ENCODE measurements at regions not wholly inside any gene's neighbourhood (a gene's known extent, or its start where the extent isn't known, plus 50 kb on each side); places are given as distances from the start of the nearest gene placed in this dataset.

DNA sequence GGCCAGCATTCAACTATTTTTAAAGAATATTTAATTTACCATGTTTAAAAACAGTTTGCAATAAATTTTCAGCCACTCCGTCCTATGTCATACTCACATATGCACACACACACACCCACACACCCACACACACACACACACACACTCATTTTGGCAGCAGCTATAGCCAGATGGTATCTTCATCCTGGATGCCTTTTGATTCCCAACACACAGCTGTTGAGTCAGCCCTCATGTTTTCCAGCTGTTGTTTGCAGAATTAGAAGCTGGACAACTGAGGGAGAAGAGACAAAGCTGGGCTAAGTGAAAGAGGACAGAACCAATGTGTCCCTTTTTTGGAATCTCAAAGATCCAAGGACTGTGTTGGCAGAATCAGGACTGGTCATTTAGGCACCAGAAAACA, 80.0 kb upstream of the EGLN3 start:
- DNase-seq (ENCODE audit: low read depth in 4 of 4, low spot score in 3 of 4) = peak; percentile 35 to 65 (median 40)

DNA sequence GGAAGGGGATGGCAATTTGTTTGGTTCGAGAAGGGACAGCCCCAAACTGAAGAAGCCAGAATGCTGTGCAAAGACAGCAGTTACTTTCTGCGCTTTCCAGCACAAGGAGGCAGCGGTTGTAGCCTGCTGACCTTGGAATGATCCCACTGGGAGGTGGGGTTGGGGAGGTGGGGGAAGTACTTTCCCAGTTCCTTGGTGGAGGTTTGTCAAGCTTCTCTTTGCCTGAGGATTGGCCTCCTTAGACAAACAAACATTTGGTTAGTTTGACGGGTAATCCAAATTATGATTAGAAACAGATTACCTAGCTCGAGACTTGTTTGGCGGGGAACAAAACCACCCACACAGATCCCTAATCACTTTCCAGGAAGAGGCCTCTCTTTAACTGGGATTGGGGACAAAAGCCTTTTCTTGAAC, 79.1 kb upstream of the EGLN3 start:
- no peak for DNase-seq (ENCODE audit: low read depth in 4 of 4, low spot score in 3 of 4)

DNA sequence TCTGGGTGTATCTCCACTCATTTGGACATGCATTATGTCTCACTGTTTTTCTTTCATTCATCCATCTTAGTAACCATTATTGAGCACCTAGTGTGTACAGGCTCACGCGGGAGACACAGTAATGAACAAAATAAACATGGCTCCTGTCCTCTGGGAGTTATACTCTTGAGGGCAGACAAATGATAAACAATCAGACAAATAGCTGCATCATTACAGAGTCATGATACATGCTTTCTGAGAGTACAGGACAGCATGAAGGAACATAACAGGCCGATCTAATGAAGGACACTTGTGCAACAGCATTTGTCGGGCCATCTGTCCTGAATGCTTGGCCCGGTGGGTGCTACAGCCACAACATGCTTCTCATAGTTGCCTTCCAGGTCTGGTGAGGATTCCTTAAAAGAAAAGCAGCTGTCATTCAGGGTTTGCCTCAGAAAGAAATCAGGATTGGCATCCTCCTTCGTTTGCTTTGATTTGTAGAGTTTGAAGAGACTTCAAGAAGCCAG, 77.2 kb upstream of the EGLN3 start:
- DNase-seq (ENCODE audit: low read depth in 4 of 4, low spot score in 3 of 4) = no peak

DNA sequence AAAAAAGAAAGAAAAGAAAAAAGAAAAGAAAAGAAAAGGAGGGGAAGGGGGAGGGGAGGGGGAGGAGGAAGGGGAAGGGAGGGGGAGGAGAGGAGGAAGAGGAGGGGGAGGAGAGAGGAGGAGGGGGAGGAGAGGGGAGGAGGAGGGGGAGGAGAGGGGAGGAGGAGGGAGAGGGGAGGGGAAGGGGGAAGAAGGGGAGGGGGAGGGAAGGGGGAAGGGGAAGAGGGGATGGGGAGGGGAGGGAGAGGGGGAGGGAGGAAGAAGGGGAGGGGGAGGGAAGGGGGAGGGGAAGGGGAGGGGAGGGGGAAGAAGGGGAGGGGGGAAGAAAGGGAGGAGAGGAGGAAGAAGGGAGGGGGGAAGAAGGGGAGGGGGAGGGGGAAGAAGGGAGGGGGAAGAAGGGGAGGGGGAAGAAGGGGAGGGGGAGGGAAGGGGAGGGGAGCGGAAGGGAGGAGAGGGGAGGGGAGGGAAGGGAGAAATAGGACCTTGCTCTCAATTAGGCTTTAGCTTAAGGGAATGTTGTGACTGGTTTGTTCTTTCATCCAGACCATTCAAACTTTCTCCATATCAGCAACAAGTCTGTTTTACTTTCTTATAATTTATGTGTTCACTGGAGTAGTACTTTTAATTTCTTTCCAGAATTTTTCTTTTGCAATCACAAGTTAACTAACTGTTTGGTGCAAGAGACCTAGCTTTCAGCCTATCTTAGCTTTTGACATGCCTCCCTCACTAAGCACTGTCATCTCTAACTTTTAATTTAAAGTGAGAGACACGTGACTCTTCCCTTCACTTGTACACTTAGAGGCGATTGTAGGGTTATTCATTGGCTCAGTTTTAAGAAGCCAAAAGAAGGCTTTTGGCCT, 76.5 kb upstream of the EGLN3 start:
- DNase-seq (ENCODE audit: low read depth in 4 of 4, low spot score in 3 of 4) = no peak

DNA sequence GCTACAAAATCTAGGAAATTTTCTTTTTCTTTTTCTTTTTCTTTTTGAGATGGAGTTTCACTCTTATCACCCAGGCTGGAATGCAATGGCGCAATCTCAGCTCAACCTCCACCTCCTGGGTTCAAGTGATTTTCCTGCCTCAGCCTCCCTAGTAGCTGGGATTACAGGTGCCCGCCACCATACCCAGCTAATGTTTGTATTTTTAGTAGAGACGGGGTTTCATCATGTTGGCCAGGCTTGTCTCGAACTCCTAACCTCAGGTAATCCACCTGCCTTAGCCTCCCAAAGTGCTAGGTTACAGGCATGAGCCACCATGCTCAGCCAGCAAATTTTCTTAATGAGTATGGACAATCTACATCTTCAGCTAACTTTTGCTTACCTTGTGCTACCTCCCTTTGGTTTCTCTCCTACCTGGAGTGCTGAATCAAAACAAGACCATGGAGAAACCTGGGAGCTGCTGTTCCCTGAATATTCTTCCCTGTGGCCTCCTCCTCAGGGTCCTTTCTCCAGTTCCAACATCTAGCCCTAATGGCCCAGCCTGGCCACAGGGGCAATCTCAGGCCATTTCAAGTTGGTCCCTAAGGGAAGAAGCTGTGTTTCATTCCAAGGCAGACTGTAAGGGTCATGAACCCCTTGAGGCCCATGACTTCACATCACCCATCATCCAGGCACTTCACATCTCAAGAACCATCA, 74.6 kb upstream of the EGLN3 start:
- DNase-seq (ENCODE audit: low read depth in 4 of 4, low spot score in 3 of 4) = no peak

DNA sequence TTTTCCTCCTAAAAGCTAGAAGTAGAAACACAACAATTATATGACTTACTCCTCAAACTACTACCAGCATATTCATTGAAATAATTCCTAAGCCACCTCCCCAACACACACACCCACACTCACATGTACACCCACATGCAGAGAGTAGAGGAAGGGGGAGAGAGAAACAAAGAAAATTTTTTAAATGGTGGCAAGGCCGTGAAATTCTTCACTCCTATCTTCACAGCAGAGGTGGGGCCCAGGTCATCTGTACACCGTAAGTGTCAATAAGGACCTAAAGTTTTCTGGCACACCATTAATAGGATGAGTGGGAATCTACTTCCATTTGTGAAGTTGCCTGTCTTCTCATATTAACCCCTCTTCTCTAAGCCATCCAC, 73.9 kb upstream of the EGLN3 start:
- no peak for DNase-seq (ENCODE audit: low read depth in 4 of 4, low spot score in 3 of 4)

DNA sequence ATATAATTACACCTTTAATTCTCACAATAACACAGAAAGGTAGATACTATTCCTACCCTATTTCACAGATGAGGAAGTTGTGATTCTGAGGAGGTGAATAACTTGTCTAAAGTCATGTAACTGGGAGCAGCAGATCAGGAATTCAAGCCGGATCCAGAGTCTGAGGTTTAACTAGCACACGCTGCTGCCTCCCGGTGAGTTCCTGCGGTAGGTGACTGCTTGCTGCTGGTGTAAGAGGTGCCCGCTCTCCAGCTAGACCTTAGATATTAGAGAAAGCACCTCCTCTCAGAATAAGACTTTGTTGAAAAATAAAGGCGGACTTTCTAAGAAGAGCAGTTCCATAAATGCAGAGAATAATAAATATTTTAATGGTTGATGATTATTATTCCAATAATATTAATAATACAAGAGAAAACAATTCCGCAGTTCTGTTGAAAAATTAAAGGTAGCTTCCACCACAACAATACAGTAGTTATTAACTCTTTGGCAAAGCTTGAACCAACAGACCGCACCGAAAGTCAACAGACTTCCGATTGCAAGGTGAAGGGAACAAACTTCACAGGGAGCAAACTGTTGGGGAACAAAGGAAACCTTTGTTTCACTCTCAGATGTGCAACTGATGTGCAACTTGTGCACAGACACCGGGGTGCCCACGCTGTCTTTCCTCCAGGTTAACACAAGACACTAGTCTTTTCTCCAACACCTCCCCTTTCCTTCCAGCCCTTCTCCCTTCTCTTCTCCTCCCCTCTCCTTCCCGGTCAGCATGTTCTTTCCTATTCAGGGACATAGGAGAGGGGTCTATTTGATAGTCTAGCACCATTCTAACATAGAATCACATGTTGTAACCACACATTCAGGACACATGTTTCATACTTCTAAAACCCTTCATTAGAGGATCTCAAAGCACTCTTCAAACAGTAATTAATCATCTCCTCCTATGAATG, 73.2 kb upstream of the EGLN3 start:
- DNase-seq (ENCODE audit: low read depth in 4 of 4, low spot score in 3 of 4) = no peak

DNA sequence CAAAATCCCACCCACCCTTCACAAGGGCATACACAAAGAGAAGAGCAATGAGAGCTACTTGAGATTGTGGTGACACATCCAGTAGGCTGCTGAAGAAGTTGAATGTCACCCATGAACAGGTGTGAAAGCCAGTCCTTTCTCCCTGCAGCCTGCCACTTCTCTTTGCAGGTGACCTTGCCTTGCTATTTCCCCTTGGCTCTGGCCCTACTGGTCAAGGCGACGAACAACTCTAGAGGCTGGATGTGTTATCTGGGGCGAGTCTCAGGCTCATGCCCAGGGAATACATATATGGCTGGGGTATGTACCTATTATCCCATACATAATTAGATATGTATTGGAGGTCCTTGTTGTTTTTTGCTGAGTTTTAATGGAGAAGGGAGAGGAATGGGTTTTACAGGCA, 70.2 kb upstream of the EGLN3 start:
- no peak for DNase-seq (ENCODE audit: low read depth in 4 of 4, low spot score in 3 of 4)

DNA sequence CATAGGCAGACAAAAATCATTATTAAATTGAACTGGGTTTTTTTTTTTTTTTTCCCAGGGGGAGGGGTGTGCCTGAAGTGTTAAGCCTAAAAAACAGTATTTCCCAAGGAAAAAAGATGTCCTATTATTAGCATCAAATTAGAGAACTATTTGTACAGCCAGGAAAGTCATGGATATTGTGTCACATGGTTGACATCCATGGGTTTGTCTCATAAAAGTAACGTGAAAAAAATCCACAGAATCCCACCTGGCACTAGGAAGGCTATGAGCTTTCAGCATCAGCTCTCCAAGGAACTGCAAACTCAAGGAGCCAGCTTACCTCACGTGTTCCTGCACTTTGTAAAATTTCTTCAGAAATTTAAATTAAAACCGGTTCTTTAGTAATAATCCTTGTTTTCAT, 69.1 kb upstream of the EGLN3 start:
- DNase-seq (ENCODE audit: low read depth in 4 of 4, low spot score in 3 of 4) = no peak

DNA sequence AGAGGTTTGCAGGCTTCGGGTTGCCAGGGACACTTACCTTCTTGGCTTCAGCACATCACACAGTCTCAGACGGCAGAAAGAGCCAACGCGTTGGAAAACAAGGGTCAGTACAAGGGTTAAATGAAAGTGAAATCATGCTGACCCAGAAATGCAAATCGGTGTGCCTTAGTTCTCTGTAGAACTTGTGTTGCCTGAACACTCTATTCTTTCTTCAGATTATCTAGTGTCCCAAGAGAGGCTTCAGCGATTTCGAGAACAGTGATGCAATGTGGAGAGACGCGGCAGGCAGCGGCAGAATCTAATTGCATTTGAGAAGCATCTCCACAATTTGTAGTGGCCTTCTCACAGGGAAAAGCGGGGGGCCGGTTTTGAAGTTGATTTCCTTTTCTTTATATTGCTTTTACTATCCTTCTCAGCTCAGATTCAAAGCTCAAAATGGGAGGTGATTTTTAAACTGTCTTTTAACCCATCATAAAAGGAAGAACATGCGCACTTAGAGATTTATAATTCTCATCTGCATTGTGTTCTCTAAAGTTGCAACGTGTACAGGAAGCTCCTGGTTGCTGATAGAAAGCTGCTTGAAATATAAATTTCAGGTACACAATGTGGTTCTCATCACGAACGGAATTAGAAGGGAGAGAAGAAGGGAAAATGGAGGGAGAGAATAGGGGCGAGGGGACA, 67.8 kb upstream of the EGLN3 start:
- no peak for DNase-seq (ENCODE audit: low read depth in 4 of 4, low spot score in 3 of 4)

DNA sequence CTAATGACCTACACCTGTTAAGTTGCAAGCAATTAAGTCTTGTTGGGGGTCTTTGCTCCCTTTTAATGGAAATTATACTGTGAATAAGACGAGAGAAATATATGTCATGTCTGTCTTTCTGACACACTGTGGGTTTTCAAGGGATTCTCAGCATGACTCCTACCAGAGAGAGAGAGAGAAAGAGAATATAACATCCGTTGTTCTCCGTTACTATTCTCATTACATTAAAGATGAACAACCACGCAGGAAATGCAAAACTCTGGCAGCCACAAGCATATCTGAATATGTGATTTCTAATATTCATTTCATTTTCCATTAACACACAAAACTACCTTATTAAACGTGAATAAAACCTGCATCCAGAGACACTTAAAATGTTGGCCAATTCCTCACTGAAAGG, 67.3 kb upstream of the EGLN3 start:
- DNase-seq (ENCODE audit: low read depth in 4 of 4, low spot score in 3 of 4) = no peak

DNA sequence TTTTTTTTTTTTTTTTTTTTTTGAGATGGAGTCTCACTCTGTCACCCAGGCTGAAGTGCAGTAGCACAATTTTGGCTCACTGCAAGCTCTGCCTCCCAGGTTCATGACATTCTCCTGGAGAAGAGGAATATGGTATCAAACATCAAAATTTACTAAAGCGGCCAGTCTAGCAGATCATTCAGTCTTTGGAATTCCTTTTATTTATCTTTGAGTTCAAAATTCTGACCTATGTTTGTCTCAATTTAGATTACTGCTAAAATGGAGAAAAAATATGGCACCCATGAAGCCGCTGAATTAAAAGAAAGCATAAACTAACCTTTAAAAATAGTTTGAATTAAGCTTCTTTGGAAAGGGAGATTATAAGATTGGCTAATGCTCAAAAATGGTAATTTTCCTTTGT, 64.5 kb upstream of the EGLN3 start:
- DNase-seq (ENCODE audit: low read depth in 4 of 4, low spot score in 3 of 4) = no peak

DNA sequence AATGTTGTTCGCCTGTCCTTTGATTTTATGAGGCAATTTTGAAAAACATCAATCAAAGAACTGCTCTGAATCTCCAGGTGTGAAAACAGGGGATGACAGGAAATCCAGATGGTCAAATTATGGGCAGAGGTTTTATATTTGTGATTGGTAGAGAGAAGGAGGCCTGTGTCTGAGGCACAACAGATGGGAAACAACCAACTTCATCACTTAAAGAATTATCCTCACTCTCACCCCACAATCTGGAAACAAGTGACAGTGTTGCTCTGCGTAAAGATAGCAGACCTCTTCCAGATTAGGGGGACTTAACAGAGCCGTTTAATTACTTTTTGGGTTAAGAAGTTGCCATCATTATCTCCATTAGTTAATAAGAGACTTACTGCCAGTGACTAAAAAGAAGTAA, 64.1 kb upstream of the EGLN3 start:
- no peak for DNase-seq (ENCODE audit: low read depth in 4 of 4, low spot score in 3 of 4)

DNA sequence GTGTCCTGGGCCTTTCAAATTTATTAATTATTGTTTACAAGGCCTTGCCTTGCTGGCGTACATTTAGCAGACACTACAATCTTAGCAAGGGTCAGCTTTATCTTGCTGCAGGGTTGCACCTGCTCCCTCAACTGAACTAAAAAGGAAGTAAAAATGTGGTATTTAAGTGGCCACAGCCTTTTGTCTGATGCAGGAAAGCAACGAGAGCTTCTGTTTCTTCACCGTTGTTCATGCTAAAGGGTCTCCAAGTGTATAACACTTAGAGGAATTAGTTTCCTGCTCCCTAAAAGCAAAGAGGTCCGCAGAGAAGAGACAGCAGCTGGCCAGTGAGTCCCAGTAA, 62.8 kb upstream of the EGLN3 start:
- no peak for DNase-seq (ENCODE audit: low read depth in 4 of 4, low spot score in 3 of 4)

DNA sequence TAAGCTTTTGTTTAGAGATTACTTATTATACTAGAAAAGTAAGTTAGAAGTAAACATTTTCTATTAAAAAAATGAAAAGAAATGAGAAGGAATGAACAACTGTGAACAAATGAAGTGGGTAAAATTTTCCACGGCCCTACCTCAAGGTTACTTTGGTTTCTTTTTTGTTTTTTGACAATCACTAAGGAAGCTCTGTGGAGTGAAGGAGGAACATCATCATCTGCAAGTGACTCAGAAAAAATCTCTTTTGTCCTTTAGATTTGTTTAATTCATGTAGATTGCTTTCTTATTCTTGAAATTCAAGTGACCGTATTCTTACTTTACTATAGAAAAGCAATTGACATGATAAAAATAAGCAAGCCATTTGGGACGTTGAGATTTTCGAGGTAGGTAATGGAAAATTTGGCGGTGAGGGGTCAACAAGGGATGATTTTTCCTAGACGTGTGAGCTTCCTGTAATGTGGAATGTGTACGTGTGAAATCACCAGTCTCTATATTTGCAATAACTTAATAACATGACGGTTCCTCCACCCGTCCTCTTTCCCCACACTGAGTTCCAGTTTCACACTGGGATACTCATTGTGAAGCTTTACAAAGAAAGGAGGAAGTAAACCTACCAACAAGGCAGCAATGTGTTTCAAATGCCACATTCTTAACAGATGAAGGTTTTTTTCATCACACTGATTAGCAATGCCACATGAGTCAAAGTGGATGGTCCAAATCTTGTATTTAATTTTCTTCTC, 62.3 kb upstream of the EGLN3 start:
- no peak for DNase-seq (ENCODE audit: low read depth in 4 of 4, low spot score in 3 of 4)

DNA sequence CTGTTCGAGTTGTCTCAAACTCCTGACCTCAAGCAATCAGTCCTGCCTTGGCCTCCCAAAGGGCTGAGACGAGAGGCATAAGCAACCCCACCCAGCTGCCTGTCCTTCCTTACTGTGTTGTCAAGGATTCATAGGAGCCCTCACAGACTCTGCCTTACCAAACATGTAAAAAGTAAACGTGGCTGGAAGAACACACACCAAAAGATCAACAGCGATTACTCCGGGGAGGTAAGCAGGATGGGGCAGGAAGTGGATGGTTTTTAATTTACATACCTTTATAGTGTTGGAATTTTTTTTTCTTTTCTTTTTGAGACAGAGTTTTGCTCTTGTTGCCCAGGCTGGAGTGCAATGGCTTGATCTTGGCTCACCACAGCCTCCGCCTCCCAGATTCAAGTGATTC, 61.5 kb upstream of the EGLN3 start:
- no peak for DNase-seq (ENCODE audit: low read depth in 4 of 4, low spot score in 3 of 4)

DNA sequence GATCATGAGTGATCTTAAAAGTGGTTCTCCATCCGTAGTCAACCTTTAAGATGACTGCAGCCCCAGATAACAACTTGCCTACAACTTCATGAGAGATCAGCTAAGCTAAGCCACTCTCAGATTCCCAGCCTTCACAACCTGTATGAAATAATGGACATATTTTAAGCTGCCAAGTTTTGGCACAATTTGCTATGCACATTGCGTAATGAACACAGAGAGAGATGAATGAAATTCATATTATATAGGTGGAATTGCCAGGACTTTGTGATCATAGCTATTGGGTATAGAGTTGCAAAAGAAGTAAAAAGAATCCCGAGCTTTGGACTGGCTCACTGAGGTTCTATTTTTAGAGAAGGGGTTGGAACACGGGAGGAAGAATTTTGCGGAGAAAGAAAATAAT, 59.1 kb upstream of the EGLN3 start:
- no peak for DNase-seq (ENCODE audit: low read depth in 4 of 4, low spot score in 3 of 4)

DNA sequence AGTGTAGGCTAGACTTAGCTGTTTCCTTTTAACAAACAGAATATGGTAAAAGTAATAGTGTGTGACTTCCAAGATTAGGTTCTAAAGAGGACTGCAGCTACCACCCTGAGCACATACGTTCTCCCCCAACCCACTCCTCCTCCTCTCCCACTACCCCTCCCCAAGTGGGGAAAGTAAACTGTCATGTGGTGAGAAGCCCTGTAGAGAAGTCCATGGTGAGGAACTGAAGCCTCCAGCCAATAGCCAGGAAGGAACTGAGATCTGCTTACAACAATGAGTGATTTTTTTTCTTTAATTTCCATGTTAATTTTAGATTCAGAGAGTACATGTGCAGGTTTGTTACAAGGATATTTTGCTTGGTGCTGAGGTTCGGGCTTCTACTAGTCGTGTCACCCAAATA, 57.0 kb upstream of the EGLN3 start:
- DNase-seq (ENCODE audit: low read depth in 4 of 4, low spot score in 3 of 4) = no peak

DNA sequence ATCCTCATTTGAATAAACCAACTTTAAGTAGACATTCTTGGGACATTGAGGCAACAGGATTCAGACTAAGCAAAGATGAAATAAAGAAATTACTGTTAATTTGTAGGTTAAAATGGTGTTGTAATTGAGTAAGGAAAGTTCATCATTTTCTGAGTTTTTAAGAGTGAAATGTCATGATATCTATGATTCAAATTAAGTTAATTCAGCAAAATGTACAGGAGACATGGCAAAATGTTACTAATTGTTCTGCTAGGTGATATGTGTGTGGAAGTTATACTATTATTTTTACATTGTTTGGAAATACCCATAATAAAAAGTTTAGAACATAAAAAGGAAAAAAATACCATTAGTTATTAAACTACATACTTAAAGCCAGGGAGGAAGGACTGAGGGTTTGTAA, 55.0 kb upstream of the EGLN3 start:
- no peak for DNase-seq (ENCODE audit: low read depth in 4 of 4, low spot score in 3 of 4)

DNA sequence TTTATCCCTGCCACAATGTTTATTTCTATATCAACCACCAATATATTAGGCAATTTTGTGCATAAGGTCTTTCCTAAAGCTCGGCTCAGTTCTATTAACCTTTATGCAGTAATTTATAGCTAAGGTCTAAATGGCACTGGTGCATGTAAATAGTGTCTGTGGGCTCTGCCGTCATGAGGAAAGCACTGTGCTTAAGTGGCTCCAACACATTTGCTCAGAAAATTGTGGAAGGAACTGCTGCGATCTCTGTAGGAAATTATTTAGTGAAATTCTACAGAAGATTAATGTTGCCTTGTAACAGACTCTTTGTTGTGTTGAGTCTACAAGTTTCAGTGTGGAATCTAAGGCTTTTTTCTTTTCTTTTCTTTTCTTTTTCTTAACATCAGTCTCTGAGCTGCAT, 54.0 kb upstream of the EGLN3 start:
- DNase-seq (ENCODE audit: low read depth in 4 of 4, low spot score in 3 of 4) = no peak
